ENCODE measurements at regions not wholly inside any gene's neighbourhood (a gene's known extent, or its start where the extent isn't known, plus 50 kb on each side); places are given as distances from the start of the nearest gene placed in this dataset.

- H3K27me3 Mint-ChIP-seq, result no peaks in the 10 kb centered on the region
- H3K9me3 Mint-ChIP-seq, result peaks cover 6% of the 10 kb centered on the region
- H3K4me1 Mint-ChIP-seq, result no peaks in the 10 kb centered on the region
- ATAC-seq (replicated peaks; ENCODE audit: extremely low read depth, poor library complexity, severe bottlenecking) (no peak), DNase-seq (ENCODE audit: low spot score in 2 of 2) (no peak)
- H3K36me3 Mint-ChIP-seq (ENCODE audit: insufficient read depth), result no peaks in the 10 kb centered on the region
- H3K27ac Mint-ChIP-seq (ENCODE audit: low read depth), result no peak overlapping the region
- no peak overlapping the region for H3K4me3 Mint-ChIP-seq
These were observed 1199.7 kb upstream of the TENM3 start for GRCh38 chr4:181043486-181043885.

GRCh38 chr4:181046809-181047208 lies 1196.4 kb upstream of the TENM3 start:
- ATAC-seq (replicated peaks; ENCODE audit: extremely low read depth, poor library complexity, severe bottlenecking), result no peak

GRCh38 chr4:181051931-181052330 lies 1191.3 kb upstream of the TENM3 start:
- Mint-ChIP-seq H3K9me3 (peaks cover 6% of the 10 kb centered on the region), H3K4me3 (no peak overlapping the region), H3K27ac (ENCODE audit: low read depth) (no peak overlapping the region), H3K27me3 (no peaks in the 10 kb centered on the region), H3K36me3 (ENCODE audit: insufficient read depth) (no peaks in the 10 kb centered on the region), H3K4me1 (no peaks in the 10 kb centered on the region)
- DNase-seq (ENCODE audit: low spot score in 2 of 2) (no peak), ATAC-seq (replicated peaks; ENCODE audit: extremely low read depth, poor library complexity, severe bottlenecking) (no peak)

More at GRCh38 chr4:181046809-181047208, 1196.4 kb upstream of the TENM3 start:
- Mint-ChIP-seq H3K27me3 (no peaks in the 10 kb centered on the region), H3K9me3 (peaks cover 6% of the 10 kb centered on the region), H3K4me3 (no peak overlapping the region), H3K4me1 (no peaks in the 10 kb centered on the region), H3K36me3 (ENCODE audit: insufficient read depth) (no peaks in the 10 kb centered on the region), H3K27ac (ENCODE audit: low read depth) (no peak overlapping the region)
- DNase-seq (ENCODE audit: low spot score in 2 of 2), result no peak

GRCh38 chr4:181061787-181062186 lies 1181.4 kb upstream of the TENM3 start:
- no peaks in the 10 kb centered on the region for H3K4me1 Mint-ChIP-seq
- peaks cover 22% of the 10 kb centered on the region for H3K9me3 Mint-ChIP-seq
- DNase-seq (ENCODE audit: low spot score in 2 of 2) (no peak), ATAC-seq (replicated peaks; ENCODE audit: extremely low read depth, poor library complexity, severe bottlenecking) (no peak)
- no peaks in the 10 kb centered on the region for H3K36me3 Mint-ChIP-seq (ENCODE audit: insufficient read depth)
- H3K27ac Mint-ChIP-seq (ENCODE audit: low read depth), result no peak overlapping the region
- H3K4me3 Mint-ChIP-seq, result no peak overlapping the region
- H3K27me3 Mint-ChIP-seq, result no peaks in the 10 kb centered on the region

- Mint-ChIP-seq H3K27me3 (no peaks in the 10 kb centered on the region), H3K27ac (ENCODE audit: low read depth) (no peak overlapping the region), H3K9me3 (peaks cover 20% of the 10 kb centered on the region), H3K4me3 (no peak overlapping the region), H3K36me3 (ENCODE audit: insufficient read depth) (no peaks in the 10 kb centered on the region), H3K4me1 (no peaks in the 10 kb centered on the region)
- DNase-seq (ENCODE audit: low spot score in 2 of 2) (no peak), ATAC-seq (replicated peaks; ENCODE audit: extremely low read depth, poor library complexity, severe bottlenecking) (no peak)
These were observed 1180.0 kb upstream of the TENM3 start for GRCh38 chr4:181063212-181063611.

GRCh38 chr4:181077341-181077740 lies 1165.9 kb upstream of the TENM3 start:
- Mint-ChIP-seq H3K27me3 (no peaks in the 10 kb centered on the region), H3K4me3 (no peak overlapping the region), H3K9me3 (peaks cover 3% of the 10 kb centered on the region), H3K4me1 (no peaks in the 10 kb centered on the region), H3K27ac (ENCODE audit: low read depth) (no peak overlapping the region), H3K36me3 (ENCODE audit: insufficient read depth) (no peaks in the 10 kb centered on the region)
- no peak for ATAC-seq (replicated peaks; ENCODE audit: extremely low read depth, poor library complexity, severe bottlenecking)
- no peak for DNase-seq (ENCODE audit: low spot score in 2 of 2)

GRCh38 chr4:181078196-181078595 lies 1165.0 kb upstream of the TENM3 start:
- ATAC-seq (replicated peaks; ENCODE audit: extremely low read depth, poor library complexity, severe bottlenecking), result no peak
- no peak for DNase-seq (ENCODE audit: low spot score in 2 of 2)
- Mint-ChIP-seq H3K4me1 (no peaks in the 10 kb centered on the region), H3K9me3 (no peaks in the 10 kb centered on the region), H3K4me3 (no peak overlapping the region), H3K27ac (ENCODE audit: low read depth) (no peak overlapping the region), H3K36me3 (ENCODE audit: insufficient read depth) (no peaks in the 10 kb centered on the region), H3K27me3 (no peaks in the 10 kb centered on the region)

GRCh38 chr4:181083757-181084361 lies 1159.3 kb upstream of the TENM3 start:
- Mint-ChIP-seq H3K36me3 (ENCODE audit: insufficient read depth) (no peaks in the 10 kb centered on the region), H3K4me1 (no peaks in the 10 kb centered on the region), H3K27ac (ENCODE audit: low read depth) (no peak overlapping the region), H3K9me3 (peaks cover under 1% of the 10 kb centered on the region), H3K4me3 (no peak overlapping the region), H3K27me3 (no peaks in the 10 kb centered on the region)
- ATAC-seq (replicated peaks; ENCODE audit: extremely low read depth, poor library complexity, severe bottlenecking) (no peak), DNase-seq (ENCODE audit: low spot score in 2 of 2) (no peak)

- Mint-ChIP-seq H3K4me1 (no peaks in the 10 kb centered on the region), H3K27me3 (no peaks in the 10 kb centered on the region), H3K27ac (ENCODE audit: low read depth) (no peak overlapping the region), H3K36me3 (ENCODE audit: insufficient read depth) (no peaks in the 10 kb centered on the region), H3K9me3 (peaks cover 8% of the 10 kb centered on the region), H3K4me3 (no peak overlapping the region)
- no peak for ATAC-seq (replicated peaks; ENCODE audit: extremely low read depth, poor library complexity, severe bottlenecking)
- DNase-seq (ENCODE audit: low spot score in 2 of 2), result no peak
These were observed 1157.6 kb upstream of the TENM3 start for GRCh38 chr4:181085557-181085956.

- H3K36me3 Mint-ChIP-seq (ENCODE audit: insufficient read depth), result no peaks in the 10 kb centered on the region
- H3K4me1 Mint-ChIP-seq, result no peaks in the 10 kb centered on the region
- ATAC-seq (replicated peaks; ENCODE audit: extremely low read depth, poor library complexity, severe bottlenecking) (no peak), DNase-seq (ENCODE audit: low spot score in 2 of 2) (no peak)
- H3K4me3 Mint-ChIP-seq, result no peak overlapping the region
- peaks cover 9% of the 10 kb centered on the region for H3K9me3 Mint-ChIP-seq
- no peaks in the 10 kb centered on the region for H3K27me3 Mint-ChIP-seq
- H3K27ac Mint-ChIP-seq (ENCODE audit: low read depth), result no peak overlapping the region
These were observed 1137.7 kb upstream of the TENM3 start for GRCh38 chr4:181105487-181105886.

- Mint-ChIP-seq H3K27me3 (no peaks in the 10 kb centered on the region), H3K36me3 (ENCODE audit: insufficient read depth) (no peaks in the 10 kb centered on the region), H3K4me1 (no peaks in the 10 kb centered on the region), H3K27ac (ENCODE audit: low read depth) (no peak overlapping the region), H3K4me3 (no peak overlapping the region), H3K9me3 (peaks cover 9% of the 10 kb centered on the region)
- ATAC-seq (replicated peaks; ENCODE audit: extremely low read depth, poor library complexity, severe bottlenecking) (no peak), DNase-seq (ENCODE audit: low spot score in 2 of 2) (no peak)
These were observed 1136.8 kb upstream of the TENM3 start for GRCh38 chr4:181106398-181106797.

- Mint-ChIP-seq H3K27ac (ENCODE audit: low read depth) (no peak overlapping the region), H3K4me1 (no peaks in the 10 kb centered on the region), H3K27me3 (no peaks in the 10 kb centered on the region), H3K9me3 (peaks cover 6% of the 10 kb centered on the region), H3K36me3 (ENCODE audit: insufficient read depth) (no peaks in the 10 kb centered on the region), H3K4me3 (no peak overlapping the region)
- DNase-seq (ENCODE audit: low spot score in 2 of 2) (no peak), ATAC-seq (replicated peaks; ENCODE audit: extremely low read depth, poor library complexity, severe bottlenecking) (no peak)
These were observed 1135.0 kb upstream of the TENM3 start for GRCh38 chr4:181108237-181108636.

- Mint-ChIP-seq H3K4me1 (no peaks in the 10 kb centered on the region), H3K27me3 (no peaks in the 10 kb centered on the region), H3K9me3 (peaks cover 6% of the 10 kb centered on the region), H3K36me3 (ENCODE audit: insufficient read depth) (no peaks in the 10 kb centered on the region), H3K27ac (ENCODE audit: low read depth) (no peak overlapping the region), H3K4me3 (no peak overlapping the region)
- no peak for DNase-seq (ENCODE audit: low spot score in 2 of 2)
- ATAC-seq (replicated peaks; ENCODE audit: extremely low read depth, poor library complexity, severe bottlenecking), result no peak
These were observed 1124.0 kb upstream of the TENM3 start for GRCh38 chr4:181119186-181119585.

- DNase-seq (ENCODE audit: low spot score in 2 of 2) (no peak), ATAC-seq (replicated peaks; ENCODE audit: extremely low read depth, poor library complexity, severe bottlenecking) (no peak)
- H3K27ac Mint-ChIP-seq (ENCODE audit: low read depth), result no peak overlapping the region
- no peaks in the 10 kb centered on the region for H3K4me1 Mint-ChIP-seq
- H3K36me3 Mint-ChIP-seq (ENCODE audit: insufficient read depth), result no peaks in the 10 kb centered on the region
- H3K9me3 Mint-ChIP-seq, result peaks cover 11% of the 10 kb centered on the region
- no peak overlapping the region for H3K4me3 Mint-ChIP-seq
- H3K27me3 Mint-ChIP-seq, result no peaks in the 10 kb centered on the region
These were observed 1121.5 kb upstream of the TENM3 start for GRCh38 chr4:181121733-181122132.

Data from central memory CD8-positive, alpha-beta T cell (primary cell).